ENCODE measurements at regions not wholly inside any gene's neighbourhood (a gene's known extent, or its start where the extent isn't known, plus 50 kb on each side); places are given as distances from the start of the nearest gene placed in this dataset.

DNA sequence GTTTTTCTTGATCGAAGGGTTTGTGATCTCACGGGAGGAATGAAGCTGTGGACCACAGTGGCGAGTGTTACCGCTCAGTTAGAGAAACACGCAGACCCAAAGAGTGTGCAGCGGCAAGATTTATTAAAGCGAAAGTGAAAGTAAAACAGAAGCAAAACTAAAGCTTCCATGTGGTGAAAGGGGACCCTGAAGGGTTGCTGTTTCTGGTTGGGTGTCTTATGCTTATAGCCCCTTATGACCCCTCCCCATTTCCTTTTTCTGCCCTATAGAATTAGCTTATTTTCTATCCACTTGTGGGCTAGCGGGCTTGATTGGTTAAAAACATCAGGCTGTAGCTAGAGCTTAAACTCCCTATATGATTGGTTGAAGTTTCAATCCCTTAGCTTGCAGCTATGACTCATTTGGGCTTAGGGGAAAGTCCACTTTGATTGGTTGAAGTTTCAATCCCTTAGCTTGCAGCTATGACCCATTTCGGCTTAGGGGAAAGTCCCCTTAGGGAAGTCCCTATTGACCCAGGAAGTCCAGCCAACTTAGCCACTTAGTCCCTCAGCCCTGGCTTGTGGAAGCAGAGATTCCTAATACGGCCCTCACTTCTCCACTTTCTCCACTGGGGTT lies 171.2 kb upstream of the NWD2 start:
- H3K27me3 ChIP-seq (ENCODE audit: control insufficient read depth, insufficient read depth, low read length): no peaks in the 10 kb centered on the region
- no peak for DNase-seq (ENCODE audit: low read depth)
- no peaks in the 10 kb centered on the region for H3K36me3 ChIP-seq (ENCODE audit: control insufficient read depth, insufficient read depth, low read length)
- TF ChIP-seq, protein P1, sequence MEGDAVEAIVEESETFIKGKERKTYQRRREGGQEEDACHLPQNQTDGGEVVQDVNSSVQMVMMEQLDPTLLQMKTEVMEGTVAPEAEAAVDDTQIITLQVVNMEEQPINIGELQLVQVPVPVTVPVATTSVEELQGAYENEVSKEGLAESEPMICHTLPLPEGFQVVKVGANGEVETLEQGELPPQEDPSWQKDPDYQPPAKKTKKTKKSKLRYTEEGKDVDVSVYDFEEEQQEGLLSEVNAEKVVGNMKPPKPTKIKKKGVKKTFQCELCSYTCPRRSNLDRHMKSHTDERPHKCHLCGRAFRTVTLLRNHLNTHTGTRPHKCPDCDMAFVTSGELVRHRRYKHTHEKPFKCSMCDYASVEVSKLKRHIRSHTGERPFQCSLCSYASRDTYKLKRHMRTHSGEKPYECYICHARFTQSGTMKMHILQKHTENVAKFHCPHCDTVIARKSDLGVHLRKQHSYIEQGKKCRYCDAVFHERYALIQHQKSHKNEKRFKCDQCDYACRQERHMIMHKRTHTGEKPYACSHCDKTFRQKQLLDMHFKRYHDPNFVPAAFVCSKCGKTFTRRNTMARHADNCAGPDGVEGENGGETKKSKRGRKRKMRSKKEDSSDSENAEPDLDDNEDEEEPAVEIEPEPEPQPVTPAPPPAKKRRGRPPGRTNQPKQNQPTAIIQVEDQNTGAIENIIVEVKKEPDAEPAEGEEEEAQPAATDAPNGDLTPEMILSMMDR (IDR thresholded peaks at IDR 0.05; ENCODE audit: insufficient read depth, low read depth, low read length): no peak
- CTCF ChIA-PET: no interaction called here
- no peak overlapping the region for H3K4me3 ChIP-seq (ENCODE audit: low read depth, low read length)
- POLR2A ChIA-PET: no interaction called here

GRCh38 chr4:37082912-37083311 lies 161.6 kb upstream of the NWD2 start:
- TF ChIP-seq, protein P1 (IDR thresholded peaks at IDR 0.05; ENCODE audit: insufficient read depth, low read depth, low read length): no peak
- no peak overlapping the region for H3K4me3 ChIP-seq (ENCODE audit: low read depth, low read length)
- no peaks in the 10 kb centered on the region for H3K36me3 ChIP-seq (ENCODE audit: control insufficient read depth, insufficient read depth, low read length)
- ChIA-PET POLR2A (no interaction called here), CTCF (no interaction called here)
- no peaks in the 10 kb centered on the region for H3K27me3 ChIP-seq (ENCODE audit: control insufficient read depth, insufficient read depth, low read length)
- DNase-seq (ENCODE audit: low read depth): no peak

GRCh38 chr4:37095925-37096324 lies 148.6 kb upstream of the NWD2 start:
- H3K4me3 ChIP-seq (ENCODE audit: low read depth, low read length): no peak overlapping the region
- no peaks in the 10 kb centered on the region for H3K36me3 ChIP-seq (ENCODE audit: control insufficient read depth, insufficient read depth, low read length)
- ChIA-PET CTCF (no interaction called here), POLR2A (no interaction called here)
- DNase-seq (ENCODE audit: low read depth): no peak
- H3K27me3 ChIP-seq (ENCODE audit: control insufficient read depth, insufficient read depth, low read length): no peaks in the 10 kb centered on the region
- TF ChIP-seq, protein P1 (IDR thresholded peaks at IDR 0.05; ENCODE audit: insufficient read depth, low read depth, low read length): no peak

DNA sequence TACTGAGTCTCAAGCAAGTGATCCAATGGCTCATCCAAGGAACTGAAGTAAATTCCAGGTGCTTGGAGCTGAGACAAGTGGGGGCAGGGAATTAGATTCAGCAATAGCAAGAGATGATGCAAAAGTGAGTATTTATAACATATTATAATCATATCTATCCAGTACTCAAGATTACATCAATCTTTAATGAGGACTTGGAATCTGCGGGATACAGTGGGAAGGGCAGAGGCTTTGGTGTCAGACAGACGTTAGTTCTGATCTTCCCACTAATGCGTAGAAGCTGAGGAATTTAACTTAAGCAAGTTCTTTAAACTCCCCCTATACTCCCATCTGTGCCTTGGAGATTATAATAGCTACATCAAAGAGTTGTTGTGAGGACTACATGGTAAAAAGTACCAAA lies 143.4 kb upstream of the NWD2 start:
- Histone ChIP-seq H3K36me3 (ENCODE audit: control insufficient read depth, insufficient read depth, low read length) (no peaks in the 10 kb centered on the region), H3K4me3 (ENCODE audit: low read depth, low read length) (no peak overlapping the region), H3K27me3 (ENCODE audit: control insufficient read depth, insufficient read depth, low read length) (no peaks in the 10 kb centered on the region)
- no peak for DNase-seq (ENCODE audit: low read depth)
- POLR2A ChIA-PET: no interaction called here
- CTCF ChIA-PET: no interaction called here
- TF ChIP-seq, protein P1 (IDR thresholded peaks at IDR 0.05; ENCODE audit: insufficient read depth, low read depth, low read length): no peak

DNA sequence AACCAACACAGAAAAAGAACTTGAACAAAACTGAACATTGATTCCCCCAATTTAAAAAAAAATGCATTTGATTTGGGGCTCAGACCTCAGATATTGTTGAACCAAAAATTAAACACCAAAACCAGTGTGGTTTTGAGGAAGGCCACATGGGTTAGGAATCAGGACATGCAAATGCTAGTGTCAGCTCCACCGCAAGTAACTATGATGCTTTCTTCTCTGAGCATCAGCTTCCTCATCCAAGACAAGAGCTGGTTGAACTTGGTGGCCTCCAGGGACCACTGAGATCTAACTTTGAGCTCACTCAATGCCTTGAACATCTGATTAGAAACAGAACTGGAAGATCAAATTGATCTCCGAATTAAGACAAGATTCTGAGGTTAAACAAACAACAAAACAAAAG lies 142.9 kb upstream of the NWD2 start:
- Histone ChIP-seq H3K4me3 (ENCODE audit: low read depth, low read length) (no peak overlapping the region), H3K36me3 (ENCODE audit: control insufficient read depth, insufficient read depth, low read length) (no peaks in the 10 kb centered on the region), H3K27me3 (ENCODE audit: control insufficient read depth, insufficient read depth, low read length) (no peaks in the 10 kb centered on the region)
- DNase-seq (ENCODE audit: low read depth): no peak
- ChIA-PET CTCF (no interaction called here), POLR2A (no interaction called here)
- TF ChIP-seq, protein P1 (IDR thresholded peaks at IDR 0.05; ENCODE audit: insufficient read depth, low read depth, low read length): no peak

Data from BJ (cell line).